ENCODE measurements at regions not wholly inside any gene's neighbourhood (a gene's known extent, or its start where the extent isn't known, plus 50 kb on each side); places are given as distances from the start of the nearest gene placed in this dataset.

DNA sequence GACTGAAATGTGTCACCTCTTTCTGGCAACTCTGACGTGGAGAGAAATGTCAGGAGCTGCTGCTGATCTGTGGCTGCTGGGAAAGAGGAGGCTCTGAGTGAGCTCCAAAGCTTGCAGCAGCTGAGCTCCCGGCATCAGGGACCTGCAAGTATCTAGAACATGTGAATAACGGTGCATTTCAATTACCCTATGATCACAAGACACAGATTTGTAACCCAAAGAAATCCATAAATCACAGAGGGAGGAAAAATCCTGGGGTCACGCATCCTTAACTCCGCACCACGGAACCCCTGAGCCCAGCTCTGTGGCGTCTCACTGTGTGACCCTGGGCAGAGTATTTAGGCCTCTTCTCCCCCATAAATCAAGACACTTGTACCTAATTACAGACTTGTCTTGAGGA, 139.8 kb downstream of the IRX2 start:
- no peak for TF ChIP-seq POLR2A (IDR thresholded peaks at IDR 0.05)
- TF ChIP-seq, protein P1, sequence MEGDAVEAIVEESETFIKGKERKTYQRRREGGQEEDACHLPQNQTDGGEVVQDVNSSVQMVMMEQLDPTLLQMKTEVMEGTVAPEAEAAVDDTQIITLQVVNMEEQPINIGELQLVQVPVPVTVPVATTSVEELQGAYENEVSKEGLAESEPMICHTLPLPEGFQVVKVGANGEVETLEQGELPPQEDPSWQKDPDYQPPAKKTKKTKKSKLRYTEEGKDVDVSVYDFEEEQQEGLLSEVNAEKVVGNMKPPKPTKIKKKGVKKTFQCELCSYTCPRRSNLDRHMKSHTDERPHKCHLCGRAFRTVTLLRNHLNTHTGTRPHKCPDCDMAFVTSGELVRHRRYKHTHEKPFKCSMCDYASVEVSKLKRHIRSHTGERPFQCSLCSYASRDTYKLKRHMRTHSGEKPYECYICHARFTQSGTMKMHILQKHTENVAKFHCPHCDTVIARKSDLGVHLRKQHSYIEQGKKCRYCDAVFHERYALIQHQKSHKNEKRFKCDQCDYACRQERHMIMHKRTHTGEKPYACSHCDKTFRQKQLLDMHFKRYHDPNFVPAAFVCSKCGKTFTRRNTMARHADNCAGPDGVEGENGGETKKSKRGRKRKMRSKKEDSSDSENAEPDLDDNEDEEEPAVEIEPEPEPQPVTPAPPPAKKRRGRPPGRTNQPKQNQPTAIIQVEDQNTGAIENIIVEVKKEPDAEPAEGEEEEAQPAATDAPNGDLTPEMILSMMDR (IDR thresholded peaks at IDR 0.05) = no peak

Measured in lower leg skin (tissue), 3 donors.